A673 (cell line): ENCODE measurements at regions not wholly inside any gene's neighbourhood (a gene's known extent, or its start where the extent isn't known, plus 50 kb on each side); places are given as distances from the start of the nearest gene placed in this dataset.

Experiments used
- EZH2 ChIP-seq: fragments of 200-600 bp; sonication (generic); IDR thresholded peaks from 2 replicates; pipeline ENCODE4 v1.6.1; 2017; ENCODE audit warnings: borderline replicate concordance, low read depth, mild to moderate bottlenecking, mixed read lengths, antibody characterized with exemption, low read length; ENCODE audit not compliant: poor library complexity, severe bottlenecking
- TF ChIP-seq, protein P1 (sequence below): fragments of 300-800, 200-600 bp; sonication (generic); conservative IDR thresholded peaks from 2 replicates; pipeline ENCODE4 v1.5.1; 2017; ENCODE audit warnings: low read depth, mild to moderate bottlenecking, antibody characterized with exemption, low read length, moderate library complexity, mixed read lengths

DNA sequence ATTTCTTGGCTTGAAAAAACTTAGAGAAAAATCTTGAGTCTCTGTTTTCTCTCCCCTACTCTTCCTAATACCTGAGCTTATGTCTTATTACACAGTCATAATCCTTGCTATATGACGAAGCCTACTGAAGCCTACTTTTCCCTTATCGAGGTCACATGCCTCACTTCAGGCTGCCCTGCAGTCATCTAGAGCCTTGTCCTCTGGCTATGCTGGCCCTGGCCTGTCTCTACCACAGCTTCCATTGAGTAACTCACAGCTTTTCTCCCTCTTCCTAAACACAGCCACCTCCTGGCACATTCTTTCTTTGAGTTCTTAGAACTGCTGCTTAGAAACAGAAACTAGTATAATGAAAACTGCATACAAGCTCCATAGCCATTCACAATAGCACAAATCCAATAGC is 1698.3 kb downstream of the STIM2 start:
- TF ChIP-seq, protein P1, sequence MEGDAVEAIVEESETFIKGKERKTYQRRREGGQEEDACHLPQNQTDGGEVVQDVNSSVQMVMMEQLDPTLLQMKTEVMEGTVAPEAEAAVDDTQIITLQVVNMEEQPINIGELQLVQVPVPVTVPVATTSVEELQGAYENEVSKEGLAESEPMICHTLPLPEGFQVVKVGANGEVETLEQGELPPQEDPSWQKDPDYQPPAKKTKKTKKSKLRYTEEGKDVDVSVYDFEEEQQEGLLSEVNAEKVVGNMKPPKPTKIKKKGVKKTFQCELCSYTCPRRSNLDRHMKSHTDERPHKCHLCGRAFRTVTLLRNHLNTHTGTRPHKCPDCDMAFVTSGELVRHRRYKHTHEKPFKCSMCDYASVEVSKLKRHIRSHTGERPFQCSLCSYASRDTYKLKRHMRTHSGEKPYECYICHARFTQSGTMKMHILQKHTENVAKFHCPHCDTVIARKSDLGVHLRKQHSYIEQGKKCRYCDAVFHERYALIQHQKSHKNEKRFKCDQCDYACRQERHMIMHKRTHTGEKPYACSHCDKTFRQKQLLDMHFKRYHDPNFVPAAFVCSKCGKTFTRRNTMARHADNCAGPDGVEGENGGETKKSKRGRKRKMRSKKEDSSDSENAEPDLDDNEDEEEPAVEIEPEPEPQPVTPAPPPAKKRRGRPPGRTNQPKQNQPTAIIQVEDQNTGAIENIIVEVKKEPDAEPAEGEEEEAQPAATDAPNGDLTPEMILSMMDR = no peak
- no peak for TF ChIP-seq EZH2
